Immature natural killer cell (primary cell): ENCODE measurements at regions not wholly inside any gene's neighbourhood (a gene's known extent, or its start where the extent isn't known, plus 50 kb on each side); places are given as distances from the start of the nearest gene placed in this dataset.
"Not testable (repeated sequence)": the region's sequence is repeated elsewhere in the genome, so short reads cannot be mapped to it uniquely, and the experiment has no call there.

Source experiments
- DNase-seq, 3 donors: peaks; one replicate each; pipeline ENCODE4 v3.0.0; 2022; ENCODE audit warnings: mixed read lengths in 1 of 3
- H3K27ac Mint-ChIP-seq, 6 donors: one replicate each; pipeline ENCODE4 v1.8.0; 2020; ENCODE audit warnings: mixed read lengths in 6 of 6, mild to moderate bottlenecking in 5 of 6, inconsistent platforms in 4 of 6, moderate library complexity in 3 of 6
- H3K27me3 Mint-ChIP-seq, 3 donors: one replicate each; pipeline ENCODE4 v1.8.0; 2020 to 2021; ENCODE audit warnings: low read depth in 3 of 3, mild to moderate bottlenecking in 3 of 3, mixed read lengths in 3 of 3, moderate library complexity in 3 of 3, inconsistent platforms in 1 of 3
- H3K36me3 Mint-ChIP-seq, 3 donors: one replicate each; pipeline ENCODE4 v1.8.0; 2020; ENCODE audit warnings: mixed read lengths in 3 of 3, inconsistent platforms in 2 of 3, mild to moderate bottlenecking in 2 of 3
- H3K4me1 Mint-ChIP-seq, 2 donors: one replicate each; pipeline ENCODE4 v1.8.0; 2020; ENCODE audit warnings: inconsistent platforms in 2 of 2, mild to moderate bottlenecking in 2 of 2, mixed read lengths in 2 of 2, moderate library complexity in 1 of 2
- H3K4me3 Mint-ChIP-seq, 5 donors: one replicate each; pipeline ENCODE4 v1.8.0; 2020; ENCODE audit warnings: mild to moderate bottlenecking in 5 of 5, mixed read lengths in 5 of 5, inconsistent platforms in 3 of 5, moderate library complexity in 3 of 5
- H3K9me3 Mint-ChIP-seq, 6 donors: one replicate each; pipeline ENCODE4 v1.8.0; 2020; ENCODE audit warnings: mild to moderate bottlenecking in 6 of 6, mixed read lengths in 6 of 6, inconsistent platforms in 4 of 6, moderate library complexity in 3 of 6

DNA sequence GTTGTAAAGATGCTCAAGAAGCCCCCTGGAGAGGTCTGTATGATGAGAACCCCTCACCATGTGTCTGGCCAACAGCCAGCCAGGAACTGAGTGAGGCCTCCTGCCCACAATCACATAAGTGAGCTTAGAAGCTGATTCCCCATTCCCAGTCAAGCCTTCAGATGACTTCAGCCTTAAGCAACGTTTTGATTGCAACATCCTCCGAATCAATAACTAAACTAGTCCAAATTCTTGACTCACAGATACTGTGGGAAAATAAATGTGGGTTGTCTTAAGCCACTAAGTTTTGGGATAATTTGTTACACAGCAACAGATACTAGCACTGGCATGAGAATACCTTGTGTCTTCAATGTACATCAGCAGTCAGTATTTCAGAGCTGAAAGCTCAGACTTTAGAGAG is 54.5 kb upstream of the HS3ST4 start:
- no peaks in the 10 kb centered on the region for H3K9me3 Mint-ChIP-seq
- no peak overlapping the region for H3K27ac Mint-ChIP-seq
- H3K4me3 Mint-ChIP-seq, result no peak overlapping the region
- no peak for DNase-seq
- no peaks in the 10 kb centered on the region for H3K36me3 Mint-ChIP-seq
- peaks cover 1 to 10% (median 9%) of the 10 kb centered on the region in 3 donors for H3K27me3 Mint-ChIP-seq
- H3K4me1 Mint-ChIP-seq, result no peaks in the 10 kb centered on the region

DNA sequence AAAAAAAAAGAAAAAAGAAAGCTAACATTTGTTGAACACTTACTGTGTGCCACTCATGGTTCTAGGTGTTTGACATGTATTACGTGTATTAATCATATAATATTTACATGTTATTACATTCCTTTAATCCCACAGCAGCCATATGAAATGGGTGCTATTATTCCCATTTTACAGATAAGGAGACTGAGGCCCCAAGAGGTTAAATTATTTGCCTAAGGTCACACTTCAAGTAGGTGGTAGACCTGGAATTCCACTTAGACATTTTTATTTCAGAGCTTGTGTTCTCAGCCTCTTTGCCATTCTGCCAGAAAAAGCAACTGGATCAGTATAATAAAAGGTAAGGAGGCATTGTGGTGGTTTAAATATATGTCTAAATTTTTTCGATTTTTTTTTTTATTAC is 55.1 kb upstream of the HS3ST4 start:
- Mint-ChIP-seq H3K9me3 (peaks cover 0 to 2% (median 0%) of the 10 kb centered on the region in 6 donors), H3K4me3 (no peak overlapping the region), H3K27ac (no peak overlapping the region), H3K27me3 (peaks cover 4 to 9% (median 9%) of the 10 kb centered on the region in 3 donors), H3K4me1 (no peaks in the 10 kb centered on the region), H3K36me3 (no peaks in the 10 kb centered on the region)
- no peak for DNase-seq

DNA sequence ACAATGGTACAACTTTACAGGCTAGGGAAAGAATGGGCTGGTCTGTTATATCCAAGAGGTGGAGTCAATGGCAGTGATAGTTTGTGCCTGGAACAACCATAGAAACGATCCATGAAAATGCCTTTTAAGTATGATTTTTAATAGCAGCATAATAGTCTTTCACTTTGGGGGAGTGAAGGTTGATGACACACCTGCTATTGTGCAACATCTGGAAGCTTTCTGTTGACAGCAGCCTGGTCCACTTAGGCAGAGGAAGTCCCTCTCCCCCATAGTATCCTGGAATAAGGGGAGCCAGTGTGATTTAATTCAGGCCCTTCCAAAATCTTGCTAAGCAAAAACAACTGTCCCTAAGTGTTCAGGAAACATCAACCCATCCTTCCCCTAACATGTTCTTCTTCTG is 56.3 kb upstream of the HS3ST4 start:
- Mint-ChIP-seq H3K27me3 (peaks cover 6 to 10% (median 9%) of the 10 kb centered on the region in 3 donors), H3K9me3 (peaks cover 0 to 2% (median 0%) of the 10 kb centered on the region in 6 donors), H3K27ac (no peak overlapping the region), H3K36me3 (no peaks in the 10 kb centered on the region), H3K4me3 (no peak overlapping the region), H3K4me1 (no peaks in the 10 kb centered on the region)
- DNase-seq, result no peak

DNA sequence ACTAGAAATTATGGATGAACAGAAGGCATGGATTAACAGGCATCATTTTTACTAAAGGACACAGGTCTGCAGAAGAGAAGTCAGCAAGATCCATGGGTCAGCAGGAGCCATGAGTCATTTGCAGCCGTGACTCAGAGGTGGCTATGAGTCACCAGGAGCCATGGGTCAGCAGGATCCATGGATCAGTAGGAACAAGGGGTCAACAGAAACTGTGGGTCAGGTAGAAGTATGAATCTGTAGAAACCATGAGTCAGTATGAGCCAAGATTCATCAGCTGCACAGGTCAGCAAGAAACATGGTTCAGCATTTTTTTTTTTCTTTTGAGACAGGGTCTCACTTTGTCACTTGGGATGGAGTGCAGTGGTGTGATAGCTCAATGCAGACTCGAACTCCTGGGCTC is 58.2 kb upstream of the HS3ST4 start:
- no peak overlapping the region for H3K27ac Mint-ChIP-seq
- no peaks in the 10 kb centered on the region for H3K4me1 Mint-ChIP-seq
- H3K36me3 Mint-ChIP-seq, result no peaks in the 10 kb centered on the region
- no peak for DNase-seq
- no peak overlapping the region for H3K4me3 Mint-ChIP-seq
- H3K27me3 Mint-ChIP-seq, result peaks cover 8 to 15% (median 9%) of the 10 kb centered on the region in 3 donors
- peaks cover 0 to 2% (median 0%) of the 10 kb centered on the region in 6 donors for H3K9me3 Mint-ChIP-seq

DNA sequence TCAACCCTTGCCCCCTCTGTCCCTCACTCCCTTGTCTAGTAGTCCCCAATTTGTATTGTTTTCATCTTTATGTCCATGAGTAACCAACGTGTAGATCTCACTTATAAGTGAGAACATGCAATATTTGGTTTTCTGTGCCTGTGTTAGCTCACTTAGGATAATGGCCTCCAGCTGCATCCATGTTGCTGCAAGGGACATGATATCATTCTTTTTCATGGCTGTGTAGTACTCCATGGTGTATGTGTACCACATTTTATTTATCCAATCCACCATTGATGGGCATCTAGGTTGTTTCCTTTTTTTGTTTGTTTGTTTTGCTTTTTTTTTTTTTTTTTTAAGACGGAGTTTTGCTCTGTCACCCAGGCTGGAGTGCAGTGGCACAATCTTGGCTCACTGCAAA is 63.0 kb upstream of the HS3ST4 start:
- H3K27ac Mint-ChIP-seq, result no peak overlapping the region
- peaks cover 5 to 9% (median 7%) of the 10 kb centered on the region in 3 donors for H3K27me3 Mint-ChIP-seq
- no peak for DNase-seq
- no peak overlapping the region for H3K4me3 Mint-ChIP-seq
- H3K9me3 Mint-ChIP-seq, result peaks cover 0 to 5% (median 0%) of the 10 kb centered on the region in 6 donors
- H3K36me3 Mint-ChIP-seq, result no peaks in the 10 kb centered on the region
- H3K4me1 Mint-ChIP-seq, result no peaks in the 10 kb centered on the region

DNA sequence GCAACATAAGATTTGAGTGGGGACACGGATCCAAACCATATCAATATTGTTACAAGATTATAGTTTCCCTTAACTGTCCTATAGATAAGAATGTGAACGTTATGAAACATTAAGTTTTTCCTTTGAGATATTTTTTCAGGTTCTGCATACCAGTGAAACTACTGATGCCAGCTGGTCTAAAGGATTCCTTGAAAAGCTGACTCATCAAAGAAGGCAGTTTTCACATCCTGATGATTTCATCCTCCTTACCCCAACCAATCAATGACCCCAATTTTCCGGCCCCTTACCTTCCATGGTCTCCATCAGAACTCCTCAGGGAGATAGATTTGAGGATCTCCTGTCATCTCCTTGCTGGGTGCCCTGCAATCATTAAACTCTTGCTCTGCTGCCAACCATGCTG is 64.1 kb upstream of the HS3ST4 start:
- H3K27ac Mint-ChIP-seq, result no peak overlapping the region
- no peaks in the 10 kb centered on the region for H3K4me1 Mint-ChIP-seq
- peaks cover 0 to 5% (median 0%) of the 10 kb centered on the region in 6 donors for H3K9me3 Mint-ChIP-seq
- H3K27me3 Mint-ChIP-seq, result peaks cover under 1 to 9% (median 8%) of the 10 kb centered on the region in 3 donors
- H3K36me3 Mint-ChIP-seq, result no peaks in the 10 kb centered on the region
- no peak overlapping the region for H3K4me3 Mint-ChIP-seq
- no peak for DNase-seq

DNA sequence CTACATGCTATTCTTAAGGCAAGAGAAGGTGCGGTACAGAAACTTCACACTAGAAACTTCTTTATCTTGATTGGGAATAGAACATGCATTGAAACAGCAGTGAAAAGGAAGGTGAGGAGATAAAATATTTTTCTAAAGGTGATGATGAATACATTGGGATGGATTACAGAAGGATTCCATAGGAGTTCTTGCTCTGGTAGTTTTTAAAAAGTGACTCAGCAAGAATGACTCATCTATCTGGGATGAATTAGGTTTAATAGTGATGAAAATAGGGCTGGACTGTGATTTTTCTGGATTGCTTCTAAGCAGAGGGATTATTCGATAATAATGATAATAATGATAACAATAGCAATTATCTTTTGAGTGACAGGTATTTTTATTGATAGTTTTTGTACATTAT is 65.6 kb upstream of the HS3ST4 start:
- Mint-ChIP-seq H3K36me3 (no peaks in the 10 kb centered on the region), H3K4me3 (no peak overlapping the region), H3K4me1 (no peaks in the 10 kb centered on the region), H3K27me3 (peaks cover 0 to 7% (median 4%) of the 10 kb centered on the region in 3 donors), H3K27ac (no peak overlapping the region), H3K9me3 (peaks cover 0 to 5% (median 0%) of the 10 kb centered on the region in 6 donors)
- no peak for DNase-seq

DNA sequence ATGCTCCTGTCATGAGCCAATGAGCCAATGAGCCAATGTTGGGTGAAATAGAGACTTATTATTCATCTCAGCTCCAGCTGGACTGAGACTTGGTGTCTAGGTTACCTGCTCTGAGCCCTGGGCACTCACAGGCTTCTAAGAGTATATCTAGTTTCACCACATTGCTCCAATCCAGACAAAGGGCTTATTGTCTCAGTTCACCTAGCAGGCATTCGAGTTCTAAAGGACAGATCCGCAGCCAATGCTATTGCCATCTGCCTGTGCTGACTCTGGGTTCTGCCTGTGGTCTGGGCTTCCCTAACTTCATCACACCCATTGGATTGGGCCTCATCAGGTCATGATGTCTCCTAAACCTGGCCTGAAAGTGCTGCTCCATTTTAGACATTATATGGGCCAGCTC is 66.1 kb upstream of the HS3ST4 start:
- Mint-ChIP-seq H3K27me3 (peaks cover 0 to 5% (median 4%) of the 10 kb centered on the region in 3 donors), H3K27ac (no peak overlapping the region)

DNA sequence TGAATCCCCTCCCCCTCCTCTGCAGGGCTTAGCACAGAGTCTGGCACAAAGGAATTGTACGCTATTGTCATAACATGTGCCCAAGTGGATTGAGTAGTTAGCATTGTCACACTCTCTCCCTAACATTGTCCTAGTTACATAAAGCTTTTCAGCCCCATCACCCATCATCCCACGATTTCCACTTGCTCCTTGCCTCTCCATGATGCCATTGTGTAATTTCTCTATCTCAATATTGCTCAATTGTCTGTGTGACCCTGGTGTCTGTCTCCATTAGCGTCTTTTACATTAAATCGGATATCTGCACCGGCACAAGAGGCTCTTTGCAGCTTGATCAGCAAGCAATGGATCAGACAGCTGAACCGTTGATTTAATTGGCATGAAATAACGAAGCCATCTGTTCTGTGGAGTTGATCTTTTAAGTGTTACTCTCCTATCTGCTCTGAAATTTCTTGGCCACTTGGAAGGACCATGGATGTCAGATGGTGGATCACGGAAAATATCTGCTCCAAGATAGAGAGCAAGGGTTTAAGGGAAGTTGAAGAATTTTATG is 77.0 kb upstream of the HS3ST4 start:
- peaks cover 0 to 3% (median 0%) of the 10 kb centered on the region in 6 donors for H3K9me3 Mint-ChIP-seq
- no peaks in the 10 kb centered on the region for H3K36me3 Mint-ChIP-seq
- no peak overlapping the region for H3K4me3 Mint-ChIP-seq
- no peak for DNase-seq
- peaks cover 0 to 6% (median 0%) of the 10 kb centered on the region in 3 donors for H3K27me3 Mint-ChIP-seq
- H3K27ac Mint-ChIP-seq, result no peak overlapping the region
- no peaks in the 10 kb centered on the region for H3K4me1 Mint-ChIP-seq

More for the DNA sequence above, 66.1 kb upstream of the HS3ST4 start:
- Mint-ChIP-seq H3K9me3 (peaks cover 0 to 5% (median 0%) of the 10 kb centered on the region in 6 donors), H3K4me3 (no peak overlapping the region), H3K36me3 (no peaks in the 10 kb centered on the region), H3K4me1 (no peaks in the 10 kb centered on the region)
- no peak for DNase-seq

DNA sequence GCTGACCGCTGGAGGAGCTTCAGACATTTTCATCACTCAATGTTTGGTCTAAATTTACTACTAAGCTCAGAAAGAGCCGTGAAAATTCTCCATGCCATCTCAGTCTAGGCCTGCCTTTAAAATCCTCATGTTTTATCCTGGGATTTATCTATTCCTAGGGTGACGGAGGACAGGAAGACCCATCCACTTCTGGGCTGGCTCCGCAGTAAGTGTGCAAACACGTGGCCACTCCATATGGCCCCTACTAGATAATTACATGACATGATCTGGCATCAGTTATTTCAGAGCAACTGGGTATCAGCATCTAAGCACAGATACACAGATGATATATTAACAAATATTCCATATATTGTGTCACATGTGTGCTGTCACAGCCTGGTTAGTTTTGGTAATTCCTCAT is 77.8 kb upstream of the HS3ST4 start:
- H3K4me1 Mint-ChIP-seq, result no peaks in the 10 kb centered on the region
- no peak overlapping the region for H3K27ac Mint-ChIP-seq
- H3K27me3 Mint-ChIP-seq, result peaks cover 0 to 6% (median 0%) of the 10 kb centered on the region in 3 donors
- DNase-seq, result no peak
- H3K4me3 Mint-ChIP-seq, result no peak overlapping the region
- H3K9me3 Mint-ChIP-seq, result peaks cover 0 to 3% (median 0%) of the 10 kb centered on the region in 6 donors
- no peaks in the 10 kb centered on the region for H3K36me3 Mint-ChIP-seq

DNA sequence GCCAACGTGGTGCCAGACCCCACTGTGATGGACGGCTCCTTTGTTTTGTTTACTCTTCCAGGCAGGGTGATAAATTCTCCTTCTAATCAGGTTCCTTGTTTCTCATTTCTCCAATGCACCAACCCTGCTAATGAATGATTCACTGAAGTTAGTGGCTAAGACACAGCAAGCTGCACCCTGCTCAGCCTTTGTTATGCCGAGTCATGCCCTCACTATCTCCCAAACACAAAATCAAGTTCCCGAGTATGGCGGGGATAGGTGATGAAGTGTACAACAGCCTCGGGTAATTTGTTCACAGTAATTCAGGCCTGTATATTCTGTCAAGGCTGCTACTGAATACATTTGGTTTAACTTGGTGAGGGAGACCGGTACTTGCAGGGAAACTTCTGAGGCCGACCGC is 83.8 kb upstream of the HS3ST4 start:
- H3K9me3 Mint-ChIP-seq, result no peaks in the 10 kb centered on the region
- no peak overlapping the region for H3K4me3 Mint-ChIP-seq
- peaks cover 0 to 7% (median 3%) of the 10 kb centered on the region in 3 donors for H3K27me3 Mint-ChIP-seq
- H3K36me3 Mint-ChIP-seq, result no peaks in the 10 kb centered on the region
- H3K27ac Mint-ChIP-seq, result no peak overlapping the region
- H3K4me1 Mint-ChIP-seq, result no peaks in the 10 kb centered on the region
- DNase-seq, result no peak

DNA sequence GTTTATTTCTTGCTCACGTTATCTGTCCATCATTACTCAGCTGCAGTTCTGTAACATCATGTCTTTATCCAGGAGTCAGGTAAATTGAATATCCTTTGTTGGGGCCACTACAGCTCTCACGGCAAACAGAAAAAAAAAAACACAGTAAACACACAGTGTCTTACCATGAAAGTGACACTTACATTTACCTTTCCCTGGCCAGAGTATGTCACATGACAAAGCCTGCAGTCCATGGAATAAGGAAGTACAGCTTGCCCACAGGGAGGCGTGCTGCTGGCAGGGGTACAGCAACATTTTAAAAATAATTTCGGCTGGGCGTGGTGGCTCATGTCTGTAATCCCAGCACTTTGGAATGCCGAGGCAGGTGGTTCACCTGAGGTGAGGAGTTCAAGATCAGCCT is 85.7 kb upstream of the HS3ST4 start:
- H3K4me3 Mint-ChIP-seq, result no peak overlapping the region
- no peaks in the 10 kb centered on the region for H3K4me1 Mint-ChIP-seq
- H3K27me3 Mint-ChIP-seq, result peaks cover 0 to 7% (median 3%) of the 10 kb centered on the region in 3 donors
- no peak overlapping the region for H3K27ac Mint-ChIP-seq
- H3K9me3 Mint-ChIP-seq, result peaks cover 0 to 2% (median 0%) of the 10 kb centered on the region in 6 donors
- no peaks in the 10 kb centered on the region for H3K36me3 Mint-ChIP-seq
- no peak for DNase-seq

DNA sequence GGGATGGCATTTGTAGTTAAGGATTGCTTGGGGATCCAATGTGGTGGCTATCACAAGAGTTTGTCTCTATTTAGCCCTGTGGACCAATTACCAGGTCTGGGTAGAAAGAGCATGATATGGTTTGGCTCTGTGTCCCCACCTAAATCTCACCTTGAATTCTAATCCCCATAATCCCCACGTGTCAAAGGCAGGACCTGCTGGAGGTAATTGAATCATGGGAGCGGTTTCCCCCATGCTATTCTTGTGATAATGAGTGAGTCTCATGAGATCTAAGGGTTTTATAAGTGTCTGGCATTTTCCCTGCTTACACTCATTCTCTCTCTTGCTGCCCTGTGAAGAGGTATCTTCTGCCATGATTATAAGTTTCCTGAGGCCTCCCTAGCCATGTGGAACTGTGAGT is 86.4 kb upstream of the HS3ST4 start:
- no peaks in the 10 kb centered on the region for H3K36me3 Mint-ChIP-seq
- DNase-seq, result no peak
- no peak overlapping the region for H3K27ac Mint-ChIP-seq
- no peak overlapping the region for H3K4me3 Mint-ChIP-seq
- H3K27me3 Mint-ChIP-seq, result peaks cover 0 to 7% (median 3%) of the 10 kb centered on the region in 3 donors
- peaks cover 0 to 2% (median 0%) of the 10 kb centered on the region in 6 donors for H3K9me3 Mint-ChIP-seq
- no peaks in the 10 kb centered on the region for H3K4me1 Mint-ChIP-seq

DNA sequence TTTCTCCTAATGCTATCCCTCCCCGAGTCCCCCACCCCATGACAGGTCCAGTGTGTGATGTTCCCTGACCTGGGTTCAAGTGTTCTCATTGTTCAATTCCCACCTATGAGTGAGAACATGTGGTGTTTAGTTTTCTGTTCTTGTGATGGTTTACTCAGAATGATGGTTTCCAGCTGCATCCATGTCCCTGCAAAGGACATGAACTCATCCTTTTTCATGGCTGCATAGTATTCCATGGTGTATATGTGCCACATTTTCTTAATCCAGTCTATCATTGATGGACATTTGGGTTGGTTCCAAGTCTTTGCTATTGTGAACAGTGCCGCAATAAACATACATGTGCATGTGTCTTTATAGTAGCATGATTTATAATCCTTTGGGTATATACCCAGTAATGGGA is 90.5 kb upstream of the HS3ST4 start:
- H3K4me1 Mint-ChIP-seq, H3K36me3 Mint-ChIP-seq, H3K27me3 Mint-ChIP-seq, H3K27ac Mint-ChIP-seq, H3K4me3 Mint-ChIP-seq, H3K9me3 Mint-ChIP-seq, DNase-seq: not testable (repeated sequence)

DNA sequence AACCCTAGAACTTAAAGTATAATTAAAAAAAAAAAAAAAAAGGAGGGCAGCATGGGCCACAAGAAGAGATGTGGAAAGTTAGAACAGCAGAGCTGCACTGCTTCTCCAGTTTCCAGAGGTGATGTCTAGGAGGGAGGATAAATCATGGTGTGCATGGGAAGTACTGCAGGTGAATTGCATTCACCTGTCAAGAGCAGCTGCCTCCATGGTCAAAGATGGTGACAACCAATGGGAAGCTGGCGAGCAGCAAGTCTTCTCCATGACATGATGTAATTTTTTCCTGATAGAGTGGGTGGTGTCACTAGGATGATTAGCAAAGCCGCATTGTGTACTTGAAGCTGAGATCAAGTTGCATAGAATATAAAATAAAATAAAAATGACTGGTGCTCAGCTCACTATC is 95.6 kb upstream of the HS3ST4 start:
- Mint-ChIP-seq H3K27me3 (peaks cover 0 to 4% (median 3%) of the 10 kb centered on the region in 3 donors), H3K27ac (no peak overlapping the region), H3K4me3 (no peak overlapping the region), H3K9me3 (peaks cover 0 to 4% (median 0%) of the 10 kb centered on the region in 6 donors), H3K36me3 (no peaks in the 10 kb centered on the region), H3K4me1 (no peaks in the 10 kb centered on the region)
- DNase-seq, result no peak
